ENCODE measurements at regions not wholly inside any gene's neighbourhood (a gene's known extent, or its start where the extent isn't known, plus 50 kb on each side); places are given as distances from the start of the nearest gene placed in this dataset.

GRCh38 chr10:128994598-128995143 lies 472.4 kb upstream of the MGMT start:
- TF ChIP-seq SIN3A (IDR thresholded peaks at IDR 0.05; ENCODE audit: borderline replicate concordance, insufficient read depth, low read length) (no peak), REST (IDR thresholded peaks at IDR 0.05; ENCODE audit: insufficient read depth in 1 of 2, low read depth in 2 of 2, low read length in 2 of 2) (no peak), FOXP2 (optimal IDR thresholded peaks at IDR 0.05; ENCODE audit: borderline replicate concordance, extremely low read depth, extremely low read length, insufficient read depth) (no peak), POLR2AphosphoS5 (IDR thresholded peaks at IDR 0.05; ENCODE audit: low read depth, low read length) (no peak), TAF1 (IDR thresholded peaks at IDR 0.05; ENCODE audit: borderline replicate concordance, insufficient read depth, low read length) (no peak)

- TF ChIP-seq REST (IDR thresholded peaks at IDR 0.05; ENCODE audit: insufficient read depth in 1 of 2, low read depth in 2 of 2, low read length in 2 of 2), result no peak
- no peak for TF ChIP-seq TAF1 (IDR thresholded peaks at IDR 0.05; ENCODE audit: borderline replicate concordance, insufficient read depth, low read length)
Observed at GRCh38 chr10:128995676-128996075, 471.4 kb upstream of the MGMT start.

GRCh38 chr10:128996092-128996491 lies 470.9 kb upstream of the MGMT start:
- TF ChIP-seq POLR2AphosphoS5 (IDR thresholded peaks at IDR 0.05; ENCODE audit: low read depth, low read length), result no peak
- no peak for TF ChIP-seq TAF1 (IDR thresholded peaks at IDR 0.05; ENCODE audit: borderline replicate concordance, insufficient read depth, low read length)
- TF ChIP-seq FOXP2 (optimal IDR thresholded peaks at IDR 0.05; ENCODE audit: borderline replicate concordance, extremely low read depth, extremely low read length, insufficient read depth), result no peak
- TF ChIP-seq SIN3A (IDR thresholded peaks at IDR 0.05; ENCODE audit: borderline replicate concordance, insufficient read depth, low read length), result no peak
- no peak for TF ChIP-seq REST (IDR thresholded peaks at IDR 0.05; ENCODE audit: insufficient read depth in 1 of 2, low read depth in 2 of 2, low read length in 2 of 2)

- no peak for TF ChIP-seq TAF1 (IDR thresholded peaks at IDR 0.05; ENCODE audit: borderline replicate concordance, insufficient read depth, low read length)
- TF ChIP-seq POLR2AphosphoS5 (IDR thresholded peaks at IDR 0.05; ENCODE audit: low read depth, low read length), result no peak
- no peak for TF ChIP-seq FOXP2 (optimal IDR thresholded peaks at IDR 0.05; ENCODE audit: borderline replicate concordance, extremely low read depth, extremely low read length, insufficient read depth)
- TF ChIP-seq REST (IDR thresholded peaks at IDR 0.05; ENCODE audit: insufficient read depth in 1 of 2, low read depth in 2 of 2, low read length in 2 of 2), result no peak
- no peak for TF ChIP-seq SIN3A (IDR thresholded peaks at IDR 0.05; ENCODE audit: borderline replicate concordance, insufficient read depth, low read length)
Observed at GRCh38 chr10:128998101-128998805, 468.8 kb upstream of the MGMT start.

Measured in PFSK-1 (cell line).